GM21825 (cell line): ENCODE measurements at regions not wholly inside any gene's neighbourhood (a gene's known extent, or its start where the extent isn't known, plus 50 kb on each side); places are given as distances from the start of the nearest gene placed in this dataset.

Source experiments
- ATAC-seq: cut with Tn5 transposase; IDR thresholded peaks from one replicate; pipeline ENCODE4 v1.9.1; 2021; ENCODE audit warnings: mild to moderate bottlenecking, moderate library complexity; ENCODE audit not compliant: unreplicated experiment

- ATAC-seq: no peak
Observed at GRCh38 chr1:239221656-239222055, 164.7 kb upstream of the CHRM3 start.

- no peak for ATAC-seq
Observed at GRCh38 chr1:239219679-239220078, 166.7 kb upstream of the CHRM3 start.

GRCh38 chr1:239218301-239218700 lies 168.1 kb upstream of the CHRM3 start:
- ATAC-seq: no peak

- no peak for ATAC-seq
Observed at GRCh38 chr1:239212811-239213220, 173.6 kb upstream of the CHRM3 start.

GRCh38 chr1:239209591-239209990 lies 176.8 kb upstream of the CHRM3 start:
- ATAC-seq: no peak

GRCh38 chr1:239204401-239204800 lies 182.0 kb upstream of the CHRM3 start:
- ATAC-seq: no peak

GRCh38 chr1:239197871-239198270 lies 188.5 kb upstream of the CHRM3 start:
- ATAC-seq: no peak

- ATAC-seq: no peak
Observed at GRCh38 chr1:239189998-239190512, 196.3 kb upstream of the CHRM3 start.

GRCh38 chr1:239186487-239186886 lies 199.9 kb upstream of the CHRM3 start:
- ATAC-seq: no peak

- no peak for ATAC-seq
Observed at GRCh38 chr1:239185245-239185619, 201.1 kb upstream of the CHRM3 start.

- ATAC-seq: no peak
Observed at GRCh38 chr1:239184561-239185244, 201.7 kb upstream of the CHRM3 start.

- ATAC-seq: no peak
Observed at GRCh38 chr1:239178961-239179360, 207.4 kb upstream of the CHRM3 start.

GRCh38 chr1:239174880-239175279 lies 211.5 kb upstream of the CHRM3 start:
- no peak for ATAC-seq

GRCh38 chr1:239170828-239171227 lies 215.5 kb upstream of the CHRM3 start:
- ATAC-seq: no peak

GRCh38 chr1:239169276-239169675 lies 217.1 kb upstream of the CHRM3 start:
- ATAC-seq: no peak

GRCh38 chr1:239164451-239165180 lies 221.8 kb upstream of the CHRM3 start:
- ATAC-seq: no peak

GRCh38 chr1:239155466-239156091 lies 230.8 kb upstream of the CHRM3 start:
- ATAC-seq: no peak

- no peak for ATAC-seq
Observed at GRCh38 chr1:239151937-239152336, 234.4 kb upstream of the CHRM3 start.

- ATAC-seq: no peak
Observed at GRCh38 chr1:239140968-239141367, 245.4 kb upstream of the CHRM3 start.

- ATAC-seq: no peak
Observed at GRCh38 chr1:239139801-239140200, 246.6 kb upstream of the CHRM3 start.

- no peak for ATAC-seq
Observed at GRCh38 chr1:239128541-239128940, 257.8 kb upstream of the CHRM3 start.

- ATAC-seq: no peak
Observed at GRCh38 chr1:239126884-239127283, 259.5 kb upstream of the CHRM3 start.
